ENCODE measurements at regions not wholly inside any gene's neighbourhood (a gene's known extent, or its start where the extent isn't known, plus 50 kb on each side); places are given as distances from the start of the nearest gene placed in this dataset.

DNA sequence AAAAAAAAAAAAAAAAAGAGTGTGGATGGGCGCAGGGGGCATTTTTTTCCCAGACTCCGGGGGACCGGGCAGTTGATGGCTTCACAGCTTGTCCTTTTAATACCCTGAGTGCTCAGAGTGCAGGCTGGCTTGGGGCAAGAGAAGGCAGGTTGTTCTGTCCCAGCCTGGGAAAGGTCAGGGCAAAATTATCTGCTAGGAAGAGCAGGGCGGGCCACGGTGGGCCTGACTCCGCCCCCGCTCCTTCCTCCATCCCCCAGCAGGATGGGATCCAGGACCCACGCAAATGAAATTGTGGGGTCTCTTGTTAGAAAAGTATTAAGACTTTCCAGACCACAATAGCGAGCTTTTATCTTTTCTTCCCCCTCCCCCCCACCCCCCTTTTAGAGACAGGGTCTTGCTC, 70.7 kb downstream of the PTPRS start (continued):
- TF ChIP-seq CHD7 (IDR thresholded peaks at IDR 0.05; ENCODE audit: insufficient replicate concordance, low read length) (no peak), SIX5 (IDR thresholded peaks at IDR 0.05; ENCODE audit: low read depth, low read length) (no peak), KDM4A (IDR thresholded peaks at IDR 0.05; ENCODE audit: low read depth, low read length, severe bottlenecking) (no peak), EP300 (IDR thresholded peaks at IDR 0.05; ENCODE audit: borderline replicate concordance in 1 of 2, low read depth in 2 of 2, low read length in 2 of 2) (no peak), TCF12 (IDR thresholded peaks at IDR 0.05; ENCODE audit: low read depth, low read length) (no peak), RBBP5 (IDR thresholded peaks at IDR 0.05; ENCODE audit: borderline replicate concordance, low read depth, low read length) (no peak), CREB1 (IDR thresholded peaks at IDR 0.05) (no peak), EZH2 (IDR thresholded peaks at IDR 0.05; ENCODE audit: low read depth, low read length, severe bottlenecking) (no peak), CBX8 (IDR thresholded peaks at IDR 0.05; ENCODE audit: borderline replicate concordance, low read depth, low read length) (no peak), CHD2 (IDR thresholded peaks at IDR 0.05; ENCODE audit: low read length) (no peak)
- TF ChIP-seq, protein P1, sequence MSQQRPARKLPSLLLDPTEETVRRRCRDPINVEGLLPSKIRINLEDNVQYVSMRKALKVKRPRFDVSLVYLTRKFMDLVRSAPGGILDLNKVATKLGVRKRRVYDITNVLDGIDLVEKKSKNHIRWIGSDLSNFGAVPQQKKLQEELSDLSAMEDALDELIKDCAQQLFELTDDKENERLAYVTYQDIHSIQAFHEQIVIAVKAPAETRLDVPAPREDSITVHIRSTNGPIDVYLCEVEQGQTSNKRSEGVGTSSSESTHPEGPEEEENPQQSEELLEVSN (IDR thresholded peaks at IDR 0.05), result no peak

All from H1 (cell line).